Neural cell (in vitro differentiated cells): ENCODE measurements at regions not wholly inside any gene's neighbourhood (a gene's known extent, or its start where the extent isn't known, plus 50 kb on each side); places are given as distances from the start of the nearest gene placed in this dataset.

Source experiments
- H2AFZ ChIP-seq: fragments of 200-600, 300-800 bp; sonication (generic), shearing (Covaris generic); 2 replicates; pipeline ENCODE4 v1.6.0; 2014; ENCODE audit warnings: low read depth, mild to moderate bottlenecking, antibody characterized with exemption, low read length, moderate library complexity
- H3F3A ChIP-seq: fragments of 200-600 bp; shearing (Covaris generic); 2 replicates; pipeline ENCODE4 v1.6.1; 2016; ENCODE audit warnings: mild to moderate bottlenecking, moderate library complexity, mixed read lengths, antibody characterized with exemption, low read length; ENCODE audit not compliant: insufficient read depth, poor library complexity, severe bottlenecking
- H3K27ac ChIP-seq: fragments of 200-600, 300-800 bp; sonication (generic), shearing (Covaris generic); 2 replicates; pipeline ENCODE4 v1.5.1; 2014; ENCODE audit warnings: mild to moderate bottlenecking, low read length, moderate library complexity
- H3K27me3 ChIP-seq: fragments of 300-800, 200-600 bp; sonication (generic), shearing (Covaris generic); 2 replicates; pipeline ENCODE4 v1.6.0; 2014; ENCODE audit warnings: mild to moderate bottlenecking, low read depth, low read length, moderate library complexity; ENCODE audit not compliant: insufficient read depth
- H3K36me3 ChIP-seq: fragments of 300-800, 200-600 bp; sonication (generic), shearing (Covaris generic); 2 replicates; pipeline ENCODE4 v1.5.1; 2014; ENCODE audit warnings: mild to moderate bottlenecking, antibody characterized with exemption, low read length, moderate library complexity; ENCODE audit not compliant: insufficient read depth
- H3K4me2 ChIP-seq: fragments of 300-800, 200-600 bp; sonication (generic), shearing (Covaris generic); 2 replicates; pipeline ENCODE4 v1.6.0; 2014; ENCODE audit warnings: mild to moderate bottlenecking, low read length
- H3K4me3 ChIP-seq: fragments of 300-800, 200-600 bp; sonication (generic), shearing (Covaris generic); 2 replicates; pipeline ENCODE4 v1.5.1; 2014; ENCODE audit warnings: mild to moderate bottlenecking, low read length, moderate library complexity
- H3K79me2 ChIP-seq: fragments of 200-600 bp; shearing (Covaris generic); replicated peaks from 2 replicates; pipeline ENCODE4 v1.6.0; 2014; ENCODE audit warnings: mild to moderate bottlenecking, low read length, moderate library complexity; ENCODE audit not compliant: insufficient read depth
- H3K9ac ChIP-seq: fragments of 300-800, 200-600 bp; sonication (generic), shearing (Covaris generic); 2 replicates; pipeline ENCODE4 v1.6.1; 2016; ENCODE audit warnings: mild to moderate bottlenecking, low read length, mixed read lengths
- H3K9me2 ChIP-seq: fragments of 200-600 bp; shearing (Covaris generic); 2 replicates; pipeline ENCODE4 v1.6.1; 2016; ENCODE audit warnings: mild to moderate bottlenecking, low read length, mixed read lengths; ENCODE audit not compliant: insufficient read depth
- H3K9me3 ChIP-seq: fragments of 200-600, 300-800 bp; sonication (generic), shearing (Covaris generic); 2 replicates; pipeline ENCODE4 v1.6.1; 2016; ENCODE audit warnings: mild to moderate bottlenecking, mixed run types, low read length, moderate library complexity, mixed read lengths
- H4K20me1 ChIP-seq: fragments of 200-600 bp; shearing (Covaris generic); 2 replicates; pipeline ENCODE4 v1.6.1; 2016; ENCODE audit warnings: mild to moderate bottlenecking, mixed run types; ENCODE audit not compliant: insufficient read depth
- CTCF ChIP-seq: fragments of 450-650 bp; IDR thresholded peaks from 2 replicates; pipeline ENCODE4 v1.5.1; 2014; ENCODE audit warnings: antibody characterized with exemption, mild to moderate bottlenecking, moderate library complexity; ENCODE audit not compliant: poor library complexity, severe bottlenecking
- EP300 ChIP-seq: fragments of 450-650 bp; conservative IDR thresholded peaks from 2 replicates; pipeline ENCODE4 v1.6.1; 2014; ENCODE audit warnings: antibody characterized with exemption, mild to moderate bottlenecking, moderate library complexity; ENCODE audit not compliant: poor library complexity, severe bottlenecking
- EZH2 ChIP-seq: fragments of 200-600, 300-800 bp; shearing (Covaris generic), sonication (generic); IDR thresholded peaks from 2 replicates; pipeline ENCODE4 v1.6.1; 2014; ENCODE audit warnings: antibody characterized with exemption, low read length, borderline replicate concordance, mild to moderate bottlenecking; ENCODE audit not compliant: insufficient read depth, poor library complexity, severe bottlenecking
- MXI1 ChIP-seq: fragments of 450-650 bp; conservative IDR thresholded peaks from 2 replicates; pipeline ENCODE4 v1.6.1; 2014; ENCODE audit warnings: antibody characterized with exemption, mild to moderate bottlenecking; ENCODE audit not compliant: poor library complexity, severe bottlenecking
- POLR2AphosphoS5 ChIP-seq: IDR thresholded peaks from 2 replicates; pipeline ENCODE4 v1.6.1; 2012
- RAD21 ChIP-seq: fragments of 450-650 bp; conservative IDR thresholded peaks from 2 replicates; pipeline ENCODE4 v1.6.1; 2014; ENCODE audit warnings: antibody characterized with exemption, mild to moderate bottlenecking, moderate library complexity
- REST ChIP-seq: IDR thresholded peaks from 2 replicates; pipeline ENCODE4 v1.6.1; 2012; ENCODE audit warnings: borderline replicate concordance
- SMC3 ChIP-seq: fragments of 450-650 bp; conservative IDR thresholded peaks from 2 replicates; pipeline ENCODE4 v1.6.1; 2014; ENCODE audit warnings: antibody characterized with exemption, mild to moderate bottlenecking, moderate library complexity; ENCODE audit not compliant: poor library complexity
- TAF1 ChIP-seq: IDR thresholded peaks from 2 replicates; pipeline ENCODE4 v1.6.1; 2012; ENCODE audit warnings: low read depth

GRCh38 chr9:78397454-78397853, 100.5 kb downstream of the PSAT1 start:
- TF ChIP-seq EZH2 = no peak
- peak; percentile 42 for TF ChIP-seq POLR2AphosphoS5
- Histone ChIP-seq H3K9ac (peak overlapping the region; percentile 39), H4K20me1 (no peaks in the 10 kb centered on the region), H3K27me3 (no peaks in the 10 kb centered on the region), H3K9me3 (no peaks in the 10 kb centered on the region), H3K4me3 (peak overlapping the region; percentile 50), H3K27ac (peak overlapping the region; percentile 48), H3K4me2 (peak overlapping the region; percentile 52), H3F3A (no peaks in the 10 kb centered on the region), H2AFZ (no peak overlapping the region), H3K79me2 (no peaks in the 10 kb centered on the region), H3K9me2 (no peaks in the 10 kb centered on the region), H3K36me3 (no peaks in the 10 kb centered on the region)

GRCh38 chr9:78399153-78399552, 102.2 kb downstream of the PSAT1 start:
- H3K36me3 ChIP-seq = no peaks in the 10 kb centered on the region
- H3K27ac ChIP-seq = no peak overlapping the region
- H3F3A ChIP-seq = no peaks in the 10 kb centered on the region
- no peak overlapping the region for H3K9ac ChIP-seq
- H3K9me3 ChIP-seq = no peaks in the 10 kb centered on the region
- H3K4me2 ChIP-seq = no peak overlapping the region
- H4K20me1 ChIP-seq = no peaks in the 10 kb centered on the region
- no peaks in the 10 kb centered on the region for H3K27me3 ChIP-seq
- H3K9me2 ChIP-seq = no peaks in the 10 kb centered on the region
- no peaks in the 10 kb centered on the region for H3K79me2 ChIP-seq
- H2AFZ ChIP-seq = no peak overlapping the region
- no peak overlapping the region for H3K4me3 ChIP-seq
- no peak for TF ChIP-seq EZH2
- TF ChIP-seq REST = no peak
- no peak for TF ChIP-seq POLR2AphosphoS5
- TF ChIP-seq CTCF = no peak
- TF ChIP-seq SMC3 = no peak
- no peak for TF ChIP-seq EP300
- TF ChIP-seq MXI1 = no peak
- no peak for TF ChIP-seq TAF1
- TF ChIP-seq RAD21 = no peak

- no peaks in the 10 kb centered on the region for H3K27me3 ChIP-seq
- no peaks in the 10 kb centered on the region for H3K79me2 ChIP-seq
- H4K20me1 ChIP-seq = no peaks in the 10 kb centered on the region
- H3K9me2 ChIP-seq = no peaks in the 10 kb centered on the region
- no peaks in the 10 kb centered on the region for H3K9me3 ChIP-seq
- H3K4me2 ChIP-seq = no peak overlapping the region
- H3K27ac ChIP-seq = no peak overlapping the region
- H3K36me3 ChIP-seq = no peaks in the 10 kb centered on the region
- H2AFZ ChIP-seq = no peak overlapping the region
- no peak for TF ChIP-seq SMC3
- TF ChIP-seq REST = no peak
- no peak for TF ChIP-seq MXI1
- no peak for TF ChIP-seq CTCF
- no peak for TF ChIP-seq POLR2AphosphoS5
- TF ChIP-seq EP300 = no peak
- no peak for TF ChIP-seq RAD21
- TF ChIP-seq EZH2 = no peak
- TF ChIP-seq TAF1 = no peak
- H3K9ac ChIP-seq = no peak overlapping the region
- no peaks in the 10 kb centered on the region for H3F3A ChIP-seq
- H3K4me3 ChIP-seq = no peak overlapping the region
Observed at GRCh38 chr9:78400496-78400895, 103.6 kb downstream of the PSAT1 start.
